ENCODE measurements at regions not wholly inside any gene's neighbourhood (a gene's known extent, or its start where the extent isn't known, plus 50 kb on each side); places are given as distances from the start of the nearest gene placed in this dataset.
A peak's percentile ranks its signal among the peaks of the same experiment; 100 is the strongest.

- DNase-seq = no peak
Measured at GRCh38 chr9:675697-676370, 165.7 kb upstream of the DMRT1 start.

GRCh38 chr9:676780-677438 is 164.6 kb upstream of the DMRT1 start:
- no peak for DNase-seq

- DNase-seq = peak; percentile 20
Measured at GRCh38 chr9:677461-678097, 163.9 kb upstream of the DMRT1 start.

- DNase-seq = no peak
Measured at GRCh38 chr9:678897-679296, 162.6 kb upstream of the DMRT1 start.

- DNase-seq = no peak
Measured at GRCh38 chr9:679462-679861, 162.0 kb upstream of the DMRT1 start.

GRCh38 chr9:680106-680505 is 161.4 kb upstream of the DMRT1 start:
- DNase-seq = no peak

- DNase-seq = peak; percentile 35
Measured at GRCh38 chr9:682633-683508, 158.6 kb upstream of the DMRT1 start.

- DNase-seq = no peak
Measured at GRCh38 chr9:683509-684021, 157.9 kb upstream of the DMRT1 start.

- DNase-seq = peak; percentile 82
Measured at GRCh38 chr9:684054-684890, 157.2 kb upstream of the DMRT1 start.

GRCh38 chr9:684941-685340 is 156.6 kb upstream of the DMRT1 start:
- peak; percentile 86 for DNase-seq

GRCh38 chr9:686321-686813 is 155.1 kb upstream of the DMRT1 start:
- DNase-seq = peak; percentile 49

GRCh38 chr9:687034-687785 is 154.3 kb upstream of the DMRT1 start:
- DNase-seq = no peak

GRCh38 chr9:687994-688393 is 153.5 kb upstream of the DMRT1 start:
- DNase-seq = no peak

- DNase-seq = no peak
Measured at GRCh38 chr9:690517-691111, 150.9 kb upstream of the DMRT1 start.

- no peak for DNase-seq
Measured at GRCh38 chr9:691825-692400, 149.6 kb upstream of the DMRT1 start.

- DNase-seq = no peak
Measured at GRCh38 chr9:692636-693129, 148.8 kb upstream of the DMRT1 start.

- DNase-seq = peak; percentile 77
Measured at GRCh38 chr9:693201-694091, 148.1 kb upstream of the DMRT1 start.

- no peak for DNase-seq
Measured at GRCh38 chr9:694092-694402, 147.4 kb upstream of the DMRT1 start.
